HEK293T (cell line): ENCODE measurements at regions not wholly inside any gene's neighbourhood (a gene's known extent, or its start where the extent isn't known, plus 50 kb on each side); places are given as distances from the start of the nearest gene placed in this dataset.

Experiments used
- CTCF ChIA-PET: fragments of 350-600 bp; formaldehyde crosslinking; extraction: SDS; loops from one replicate; lab custom pipeline; 2021; ENCODE audit warnings: antibody characterized with exemption, inconsistent platforms; lab: Yijun Ruan, JAX
- POLR2A ChIA-PET: fragments of 350-600 bp; formaldehyde crosslinking; extraction: SDS; loops from one replicate; lab custom pipeline; 2020; ENCODE audit warnings: antibody characterized with exemption, inconsistent platforms; lab: Yijun Ruan, JAX
- DNase-seq: peaks from one replicate; pipeline ENCODE4 v3.0.0; 2012; ENCODE audit warnings: mixed read lengths; ENCODE audit errors: extremely low spot score
- ARNT ChIP-seq: fragments of 450-650 bp; IDR thresholded peaks from 2 replicates; pipeline ENCODE4 v1.6.1; 2017; ENCODE audit warnings: mild to moderate bottlenecking
- BHLHE40 ChIP-seq: fragments of 450-650 bp; IDR thresholded peaks from 2 replicates; pipeline ENCODE4 v1.6.1; 2016; ENCODE audit warnings: mild to moderate bottlenecking, moderate library complexity, borderline replicate concordance
- CTBP1 ChIP-seq: fragments of 450-650 bp; IDR thresholded peaks from 2 replicates; pipeline ENCODE4 v1.6.1; 2016; ENCODE audit warnings: borderline replicate concordance
- ELF4 ChIP-seq: fragments of 450-650 bp; IDR thresholded peaks from 2 replicates; pipeline ENCODE4 v1.6.1; 2017; ENCODE audit warnings: antibody characterized with exemption
- FOXA1 ChIP-seq: fragments of 450-650 bp; IDR thresholded peaks from 2 replicates; pipeline ENCODE4 v1.6.1; 2016; ENCODE audit warnings: mild to moderate bottlenecking
- FOXK2 ChIP-seq: fragments of 450-650 bp; IDR thresholded peaks from 2 replicates; pipeline ENCODE4 v1.6.1; 2016; ENCODE audit warnings: mild to moderate bottlenecking
- FOXM1 ChIP-seq: fragments of 450-650 bp; IDR thresholded peaks from 2 replicates; pipeline ENCODE4 v1.6.1; 2017; ENCODE audit warnings: mild to moderate bottlenecking, borderline replicate concordance
- HDGF ChIP-seq: fragments of 450-650 bp; IDR thresholded peaks from 2 replicates; pipeline ENCODE4 v1.6.1; 2017; ENCODE audit warnings: antibody characterized with exemption, borderline replicate concordance
- L3MBTL2 ChIP-seq: fragments of 450-650 bp; conservative IDR thresholded peaks from 2 replicates; pipeline ENCODE4 v1.6.1; 2016; ENCODE audit warnings: mild to moderate bottlenecking
- LEF1 ChIP-seq: fragments of 450-650 bp; IDR thresholded peaks from 2 replicates; pipeline ENCODE4 v1.6.1; 2017; ENCODE audit warnings: mild to moderate bottlenecking, borderline replicate concordance
- NFRKB ChIP-seq: fragments of 450-650 bp; IDR thresholded peaks from 2 replicates; pipeline ENCODE4 v1.6.1; 2016; ENCODE audit warnings: mild to moderate bottlenecking, moderate library complexity
- PKNOX1 ChIP-seq: fragments of 450-650 bp; IDR thresholded peaks from 2 replicates; pipeline ENCODE4 v1.6.1; 2016
- SP1 ChIP-seq: fragments of 450-650 bp; IDR thresholded peaks from 2 replicates; pipeline ENCODE4 v1.6.1; 2017
- SUZ12 ChIP-seq: fragments of 450-650 bp; IDR thresholded peaks from 2 replicates; pipeline ENCODE4 v1.6.1; 2016; ENCODE audit warnings: mild to moderate bottlenecking
- TARDBP ChIP-seq: fragments of 450-650 bp; IDR thresholded peaks from 2 replicates; pipeline ENCODE4 v1.6.1; 2016
- ZNF384 ChIP-seq: fragments of 450-650 bp; IDR thresholded peaks from 2 replicates; pipeline ENCODE4 v1.6.1; 2016

- DNase-seq = no peak
- POLR2A ChIA-PET = no interaction called here
- TF ChIP-seq NFRKB = no peak
- TF ChIP-seq ELF4 = no peak
- no peak for TF ChIP-seq LEF1
- no peak for TF ChIP-seq FOXM1
- TF ChIP-seq TARDBP = no peak
- TF ChIP-seq CTBP1 = no peak
- TF ChIP-seq BHLHE40 = no peak
- TF ChIP-seq ZNF384 = no peak
- TF ChIP-seq SUZ12 = no peak
- TF ChIP-seq SP1 = no peak
- no peak for TF ChIP-seq PKNOX1
- no peak for TF ChIP-seq FOXA1
- TF ChIP-seq L3MBTL2 = no peak
- TF ChIP-seq FOXK2 = no peak
- no peak for TF ChIP-seq HDGF
- TF ChIP-seq ARNT = no peak
- CTCF ChIA-PET = no interaction called here
Observed at GRCh38 chr4:45985038-45985437, 138.8 kb downstream of the GABRG1 start.

- no peak for TF ChIP-seq ARNT
- no peak for TF ChIP-seq L3MBTL2
- no peak for TF ChIP-seq LEF1
- TF ChIP-seq CTBP1 = no peak
- TF ChIP-seq SP1 = no peak
- no peak for TF ChIP-seq FOXM1
- TF ChIP-seq FOXK2 = no peak
- no peak for TF ChIP-seq FOXA1
- no peak for TF ChIP-seq BHLHE40
- no peak for TF ChIP-seq HDGF
- TF ChIP-seq PKNOX1 = no peak
- no peak for TF ChIP-seq ZNF384
- TF ChIP-seq NFRKB = no peak
- no peak for TF ChIP-seq SUZ12
- no peak for TF ChIP-seq TARDBP
- no peak for TF ChIP-seq ELF4
- CTCF ChIA-PET = no interaction called here
- POLR2A ChIA-PET = no interaction called here
- no peak for DNase-seq
Observed at GRCh38 chr4:45971108-45971507, 152.7 kb downstream of the GABRG1 start.

GRCh38 chr4:45957353-45957752 is 166.5 kb downstream of the GABRG1 start:
- POLR2A ChIA-PET = no interaction called here
- no peak for DNase-seq
- TF ChIP-seq FOXA1 = no peak
- CTCF ChIA-PET = no interaction called here

GRCh38 chr4:45954276-45954675 is 169.6 kb downstream of the GABRG1 start:
- TF ChIP-seq PKNOX1 = no peak
- TF ChIP-seq ZNF384 = no peak
- TF ChIP-seq FOXK2 = no peak
- no peak for TF ChIP-seq NFRKB
- no peak for TF ChIP-seq L3MBTL2
- TF ChIP-seq ELF4 = no peak
- TF ChIP-seq TARDBP = no peak
- TF ChIP-seq SP1 = no peak
- no peak for TF ChIP-seq BHLHE40
- no peak for TF ChIP-seq HDGF
- TF ChIP-seq LEF1 = no peak
- TF ChIP-seq CTBP1 = no peak
- TF ChIP-seq ARNT = no peak
- no peak for TF ChIP-seq FOXM1
- TF ChIP-seq SUZ12 = no peak
- ChIA-PET CTCF (no interaction called here), POLR2A (no interaction called here)
- DNase-seq = no peak

GRCh38 chr4:45951153-45951552 is 172.7 kb downstream of the GABRG1 start:
- TF ChIP-seq CTBP1 = no peak
- TF ChIP-seq SP1 = no peak
- TF ChIP-seq ELF4 = no peak
- no peak for TF ChIP-seq PKNOX1
- TF ChIP-seq ARNT = no peak
- no peak for TF ChIP-seq BHLHE40
- TF ChIP-seq LEF1 = no peak
- DNase-seq = no peak
- CTCF ChIA-PET = no interaction called here

GRCh38 chr4:45946699-45947098 is 177.2 kb downstream of the GABRG1 start:
- POLR2A ChIA-PET = no interaction called here
- no peak for DNase-seq
- CTCF ChIA-PET = no interaction called here
- TF ChIP-seq FOXA1 = no peak
- TF ChIP-seq NFRKB = no peak
- TF ChIP-seq FOXK2 = no peak
- TF ChIP-seq HDGF = no peak
- no peak for TF ChIP-seq ZNF384
- no peak for TF ChIP-seq LEF1
- TF ChIP-seq ARNT = no peak
- no peak for TF ChIP-seq SP1
- TF ChIP-seq PKNOX1 = no peak
- no peak for TF ChIP-seq CTBP1
- no peak for TF ChIP-seq SUZ12
- TF ChIP-seq FOXM1 = no peak
- no peak for TF ChIP-seq ELF4
- no peak for TF ChIP-seq BHLHE40
- no peak for TF ChIP-seq L3MBTL2
- no peak for TF ChIP-seq TARDBP

More at GRCh38 chr4:45951153-45951552, 172.7 kb downstream of the GABRG1 start:
- POLR2A ChIA-PET = no interaction called here
